GM13976 (cell line): ENCODE measurements at regions not wholly inside any gene's neighbourhood (a gene's known extent, or its start where the extent isn't known, plus 50 kb on each side); places are given as distances from the start of the nearest gene placed in this dataset.

Experiments used
- DNase-seq: peaks from one replicate; pipeline ENCODE4 v3.0.0; 2012; ENCODE audit warnings: low spot score
- in situ Hi-C: fragments of 300-500 bp; cut with MboI; formaldehyde crosslinking; loops from one replicate; pipeline ENCODE4 v1.12.0; 2022; ENCODE audit warnings: low sequenced_read_pairs, mixed read lengths, inconsistent platforms; ENCODE audit not compliant: unreplicated experiment
- TF ChIP-seq, protein P1 (sequence below): IDR thresholded peaks from 2 replicates; pipeline ENCODE4 v1.5.1; 2012; ENCODE audit warnings: borderline replicate concordance, mild to moderate bottlenecking; ENCODE audit not compliant: insufficient read depth; ENCODE audit errors: extremely low read depth, missing control alignments, control extremely low read depth

DNA sequence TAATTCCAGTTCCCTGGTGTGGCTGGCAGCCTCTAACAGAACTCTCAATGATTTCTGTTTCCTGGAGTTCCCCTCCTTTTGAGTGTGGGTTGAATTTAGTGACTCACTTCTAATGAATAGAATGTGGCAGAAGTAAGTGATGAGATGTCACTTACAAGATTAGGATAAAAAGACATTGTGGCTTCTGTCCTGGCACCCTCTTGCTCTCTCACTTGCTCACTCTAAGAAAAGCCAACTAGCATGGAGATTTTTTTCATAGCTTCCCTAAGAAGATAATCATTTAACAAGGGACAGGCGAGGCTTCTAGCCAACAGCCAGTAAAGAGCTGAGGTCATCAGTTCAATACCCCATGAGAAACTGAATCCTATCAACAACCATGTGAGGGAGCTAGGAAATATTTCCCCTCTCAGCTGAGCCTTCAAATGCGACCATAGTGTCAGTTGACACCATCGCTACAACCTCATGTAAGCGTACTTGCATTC, 156.7 kb downstream of the TMTC3 start:
- in situ Hi-C loops: no loop called here
- DNase-seq: no peak
- TF ChIP-seq, protein P1, sequence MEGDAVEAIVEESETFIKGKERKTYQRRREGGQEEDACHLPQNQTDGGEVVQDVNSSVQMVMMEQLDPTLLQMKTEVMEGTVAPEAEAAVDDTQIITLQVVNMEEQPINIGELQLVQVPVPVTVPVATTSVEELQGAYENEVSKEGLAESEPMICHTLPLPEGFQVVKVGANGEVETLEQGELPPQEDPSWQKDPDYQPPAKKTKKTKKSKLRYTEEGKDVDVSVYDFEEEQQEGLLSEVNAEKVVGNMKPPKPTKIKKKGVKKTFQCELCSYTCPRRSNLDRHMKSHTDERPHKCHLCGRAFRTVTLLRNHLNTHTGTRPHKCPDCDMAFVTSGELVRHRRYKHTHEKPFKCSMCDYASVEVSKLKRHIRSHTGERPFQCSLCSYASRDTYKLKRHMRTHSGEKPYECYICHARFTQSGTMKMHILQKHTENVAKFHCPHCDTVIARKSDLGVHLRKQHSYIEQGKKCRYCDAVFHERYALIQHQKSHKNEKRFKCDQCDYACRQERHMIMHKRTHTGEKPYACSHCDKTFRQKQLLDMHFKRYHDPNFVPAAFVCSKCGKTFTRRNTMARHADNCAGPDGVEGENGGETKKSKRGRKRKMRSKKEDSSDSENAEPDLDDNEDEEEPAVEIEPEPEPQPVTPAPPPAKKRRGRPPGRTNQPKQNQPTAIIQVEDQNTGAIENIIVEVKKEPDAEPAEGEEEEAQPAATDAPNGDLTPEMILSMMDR: no peak

DNA sequence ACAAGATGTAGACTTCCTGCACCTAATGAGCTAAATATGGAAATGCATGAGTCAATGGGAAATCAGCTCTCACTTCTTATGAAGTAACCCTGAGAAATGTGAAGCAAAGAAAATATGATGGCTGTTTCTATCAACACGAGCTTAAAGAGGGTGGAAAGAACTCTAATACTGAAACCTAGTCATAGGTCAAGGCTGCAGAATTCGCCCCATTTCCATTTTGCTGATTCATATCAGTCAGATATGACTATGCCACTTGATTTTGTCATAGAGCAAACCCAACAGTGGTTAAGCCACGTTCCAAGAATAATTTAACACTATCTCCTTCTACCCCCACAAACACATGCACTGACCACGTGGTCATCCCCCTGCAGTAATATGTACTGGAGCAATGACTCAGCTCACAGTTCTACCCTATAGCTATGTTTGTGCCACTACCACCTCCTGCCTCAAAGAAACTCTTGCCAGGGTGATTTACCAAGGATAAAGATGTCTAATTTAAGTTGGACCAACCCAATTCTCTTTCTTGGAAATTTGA, 157.5 kb downstream of the TMTC3 start:
- TF ChIP-seq, protein P1: no peak
- DNase-seq: peak; percentile 43
- in situ Hi-C loops: no loop called here

DNA sequence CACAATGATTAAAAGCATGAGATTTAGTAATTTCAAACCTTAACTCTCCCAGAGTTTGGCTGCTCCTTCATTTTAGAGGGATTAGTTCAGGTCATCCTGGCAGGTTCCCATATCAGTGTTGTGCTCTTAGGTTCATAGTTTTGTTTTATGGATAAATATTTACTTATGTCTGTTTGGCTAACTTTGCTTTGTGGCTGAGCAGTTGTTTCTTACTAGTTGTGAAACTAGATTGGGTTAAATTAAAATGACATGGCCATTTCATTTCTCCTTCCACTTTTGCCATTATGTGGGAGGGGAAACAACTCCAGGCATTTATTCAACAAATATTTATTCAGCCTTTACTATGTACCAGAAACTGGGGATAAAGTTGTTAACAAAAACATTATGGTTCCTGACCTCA, 158.8 kb downstream of the TMTC3 start:
- TF ChIP-seq, protein P1: no peak
- DNase-seq: no peak
- in situ Hi-C loops: no loop called here

DNA sequence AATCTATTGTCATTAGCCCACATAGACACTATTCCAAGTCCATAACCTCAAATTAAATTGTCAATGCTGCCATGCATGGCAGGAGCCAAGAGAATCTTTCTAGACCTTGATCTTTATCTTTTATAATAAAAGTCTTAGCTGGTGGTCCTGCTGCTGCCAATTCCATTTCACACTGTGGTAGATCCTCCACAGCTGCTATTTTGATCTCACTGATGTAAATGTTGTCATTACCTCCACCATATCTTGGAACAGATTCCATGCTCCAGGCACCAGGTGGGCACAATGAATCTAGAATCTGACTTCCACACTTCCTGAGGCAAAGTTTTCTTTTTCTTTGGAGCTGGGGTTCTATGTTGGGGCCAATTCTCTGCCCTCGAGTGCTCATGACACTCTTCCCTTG, 161.2 kb downstream of the TMTC3 start:
- TF ChIP-seq, protein P1: no peak
- no peak for DNase-seq
- in situ Hi-C loops: no loop called here

DNA sequence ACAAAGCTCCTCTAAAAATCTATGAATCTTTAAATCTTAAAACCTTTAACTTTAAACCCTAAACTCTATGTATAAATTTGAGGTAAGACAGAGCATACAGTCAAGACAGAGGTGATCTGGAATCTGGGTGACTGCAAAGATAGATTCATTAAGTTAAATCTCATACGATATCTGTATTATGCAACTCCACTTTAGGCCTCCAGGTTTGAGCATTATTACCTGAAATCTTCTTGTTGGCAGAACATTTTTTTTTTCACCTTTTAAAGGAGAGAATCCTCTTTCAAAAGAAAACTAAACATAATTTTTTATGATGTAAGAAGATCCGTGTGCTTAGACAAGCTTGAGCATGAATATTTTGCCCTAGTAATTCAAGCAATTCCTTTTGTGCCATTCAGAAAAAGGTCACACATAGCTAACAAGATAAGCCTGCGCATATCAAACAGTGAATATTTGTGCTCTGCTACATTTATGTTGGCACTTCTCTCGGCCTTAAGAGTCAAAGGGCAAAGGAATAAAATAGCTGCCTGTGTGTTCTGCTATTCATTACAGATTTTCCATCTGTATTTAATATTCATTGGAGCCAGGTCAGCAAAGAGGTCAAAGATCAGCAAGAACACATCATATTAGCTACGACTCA, 163.3 kb downstream of the TMTC3 start:
- DNase-seq: no peak
- TF ChIP-seq, protein P1: no peak
- in situ Hi-C loops: no loop called here

DNA sequence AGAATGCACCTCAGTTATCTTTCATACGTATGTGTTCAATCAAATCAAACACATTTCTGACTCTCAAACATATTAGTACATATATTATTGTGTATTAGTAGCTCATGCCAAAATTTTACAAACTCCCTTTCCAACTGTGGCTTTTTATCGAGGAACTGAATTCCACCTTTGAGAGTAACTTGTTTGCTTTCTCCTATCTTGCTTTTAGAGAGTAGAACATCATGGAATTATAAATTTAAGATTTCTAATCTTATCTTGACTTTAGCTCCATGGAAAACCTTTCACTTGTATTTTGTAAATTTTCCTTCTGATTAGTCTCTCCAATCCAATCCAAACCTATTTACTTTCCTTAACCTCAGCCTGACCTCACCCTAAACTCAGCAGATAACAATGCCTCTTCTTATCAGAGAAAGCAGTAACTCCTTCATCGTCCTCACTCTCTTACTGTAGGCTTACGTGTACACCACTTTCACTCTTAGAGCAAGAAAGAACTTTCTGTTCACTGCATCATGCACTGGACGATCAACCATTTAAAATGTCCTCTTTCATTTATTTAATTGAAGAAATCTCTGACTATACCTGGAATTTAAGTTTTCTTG, 164.5 kb downstream of the TMTC3 start:
- TF ChIP-seq, protein P1: no peak
- in situ Hi-C loops: no loop called here
- DNase-seq: no peak
